ENCODE measurements at regions not wholly inside any gene's neighbourhood (a gene's known extent, or its start where the extent isn't known, plus 50 kb on each side); places are given as distances from the start of the nearest gene placed in this dataset.
"Not testable (repeated sequence)": the region's sequence is repeated elsewhere in the genome, so short reads cannot be mapped to it uniquely, and the experiment has no call there.

DNA sequence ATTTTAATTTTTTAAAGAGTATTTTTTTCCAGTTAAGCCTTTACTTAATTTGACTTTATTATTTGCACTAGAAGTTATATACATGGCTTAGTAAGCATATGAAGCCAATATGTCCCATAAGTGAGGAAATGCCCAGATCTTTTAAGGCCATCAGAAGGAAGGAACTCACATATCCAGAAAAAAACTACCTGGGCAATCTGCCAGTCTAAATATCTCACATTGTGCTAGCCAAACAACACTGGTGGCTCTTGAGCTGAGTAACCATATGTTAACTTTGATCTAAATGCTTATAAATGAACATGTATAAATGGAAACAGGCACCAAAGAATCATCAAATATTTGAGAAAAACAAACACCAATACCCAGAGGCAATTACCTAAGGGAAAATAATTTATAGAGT lies 138.6 kb upstream of the APOOL start:
- DNase-seq, result no peak

DNA sequence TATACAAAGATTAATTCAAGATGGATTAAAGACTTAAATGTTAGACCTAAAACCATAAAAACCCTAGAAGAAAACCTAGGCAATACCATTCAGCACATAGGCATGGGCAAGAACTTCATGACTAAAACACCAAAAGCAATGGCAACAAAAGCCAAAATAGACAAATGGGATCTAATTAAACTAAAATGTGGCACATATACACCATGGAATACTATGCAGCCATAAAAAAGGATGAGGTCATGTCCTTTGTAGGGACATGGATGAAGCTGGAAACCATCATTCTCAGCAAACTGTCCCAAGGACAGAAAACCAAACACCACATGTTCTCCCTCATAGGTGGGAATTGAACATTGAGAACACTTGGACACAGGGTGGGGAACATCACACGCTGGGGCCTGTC lies 133.4 kb upstream of the APOOL start:
- DNase-seq, result not testable (repeated sequence)

- DNase-seq, result not testable (repeated sequence)
Measured at GRCh38 chrX:84872160-84872771, 131.4 kb upstream of the APOOL start.

- no peak for DNase-seq
Measured at GRCh38 chrX:84873176-84873575, 130.5 kb upstream of the APOOL start.

DNA sequence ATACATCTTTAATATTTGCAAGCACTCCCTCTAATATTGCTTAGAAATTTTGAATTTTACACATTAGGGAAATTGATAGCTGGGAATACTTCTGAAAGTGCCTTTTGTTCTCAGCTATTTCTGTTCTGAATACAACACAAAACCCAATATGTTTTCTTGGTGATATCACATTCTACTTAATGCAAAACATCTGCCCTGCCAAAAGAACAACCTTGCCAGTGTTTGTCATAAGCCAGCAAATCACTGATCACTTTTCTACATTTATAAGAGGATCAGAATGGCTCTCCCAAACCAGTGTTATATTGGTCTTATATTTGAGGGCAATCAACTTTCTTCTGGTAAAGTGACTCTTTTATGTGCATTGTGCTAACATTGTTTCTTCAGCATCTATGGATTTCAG lies 126.8 kb upstream of the APOOL start:
- no peak for DNase-seq

- DNase-seq, result no peak
Measured at GRCh38 chrX:84893897-84894296, 109.8 kb upstream of the APOOL start.

DNA sequence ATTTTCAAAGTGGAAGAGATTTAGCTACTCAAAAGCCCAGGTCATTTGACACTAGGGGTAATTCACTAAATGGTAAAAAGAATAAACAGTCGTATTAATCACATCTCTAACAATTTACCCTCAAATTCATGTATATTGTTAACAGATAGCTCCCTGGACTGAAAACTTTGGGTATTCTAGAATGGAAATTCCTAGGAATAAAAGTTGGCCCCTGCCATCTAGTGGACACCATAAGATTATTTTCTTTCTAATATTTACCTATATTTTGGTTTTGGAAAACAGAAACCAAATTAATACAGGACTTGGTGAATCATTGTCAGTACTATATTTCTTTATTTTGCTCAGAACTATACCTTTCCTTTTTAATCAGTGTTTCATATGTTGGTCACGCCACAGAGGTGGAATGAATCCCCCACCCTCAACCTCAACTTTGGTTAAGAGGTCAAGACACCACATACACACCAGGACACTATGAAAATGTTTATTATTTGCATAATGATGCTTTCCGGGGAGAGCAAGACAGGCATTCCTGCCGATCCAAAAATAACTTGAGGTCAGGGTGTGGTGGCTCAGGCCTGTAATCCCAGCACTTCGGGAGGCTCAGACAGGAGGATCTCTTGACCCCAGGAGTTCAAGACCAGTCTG lies 96.2 kb upstream of the APOOL start:
- no peak for DNase-seq

DNA sequence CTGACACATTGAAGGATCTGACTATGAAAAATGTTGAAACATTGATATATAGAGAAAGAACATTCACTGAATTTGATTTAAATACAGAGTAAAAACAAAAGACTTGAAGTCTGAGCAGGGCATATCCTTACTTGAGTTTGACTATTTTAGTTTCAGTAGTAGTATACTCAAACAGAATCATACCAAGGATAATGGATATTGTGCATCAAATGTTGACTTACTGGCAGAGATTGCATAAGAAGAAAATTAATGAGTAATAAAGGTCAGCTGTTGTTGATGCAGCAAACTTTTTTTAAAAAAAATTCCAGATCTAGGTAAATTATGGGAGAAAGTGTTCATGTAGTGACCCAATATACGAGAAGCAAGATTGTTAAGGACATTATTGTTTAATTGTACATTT lies 94.5 kb upstream of the APOOL start:
- DNase-seq, result no peak

- DNase-seq, result no peak
Measured at GRCh38 chrX:84924624-84925023, 79.1 kb upstream of the APOOL start.

GRCh38 chrX:84932814-84933213 lies 70.9 kb upstream of the APOOL start:
- DNase-seq, result no peak

GRCh38 chrX:84933956-84934556 lies 69.6 kb upstream of the APOOL start:
- no peak for DNase-seq
